Effector CD8-positive, alpha-beta T cell (primary cell): ENCODE measurements at regions not wholly inside any gene's neighbourhood (a gene's known extent, or its start where the extent isn't known, plus 50 kb on each side); places are given as distances from the start of the nearest gene placed in this dataset.
"Not testable (repeated sequence)": the region's sequence is repeated elsewhere in the genome, so short reads cannot be mapped to it uniquely, and the experiment has no call there.

Experiments
- DNase-seq: peaks from one replicate; lab custom pipeline; 2025; lab: John Stamatoyannopoulos, UW

DNA sequence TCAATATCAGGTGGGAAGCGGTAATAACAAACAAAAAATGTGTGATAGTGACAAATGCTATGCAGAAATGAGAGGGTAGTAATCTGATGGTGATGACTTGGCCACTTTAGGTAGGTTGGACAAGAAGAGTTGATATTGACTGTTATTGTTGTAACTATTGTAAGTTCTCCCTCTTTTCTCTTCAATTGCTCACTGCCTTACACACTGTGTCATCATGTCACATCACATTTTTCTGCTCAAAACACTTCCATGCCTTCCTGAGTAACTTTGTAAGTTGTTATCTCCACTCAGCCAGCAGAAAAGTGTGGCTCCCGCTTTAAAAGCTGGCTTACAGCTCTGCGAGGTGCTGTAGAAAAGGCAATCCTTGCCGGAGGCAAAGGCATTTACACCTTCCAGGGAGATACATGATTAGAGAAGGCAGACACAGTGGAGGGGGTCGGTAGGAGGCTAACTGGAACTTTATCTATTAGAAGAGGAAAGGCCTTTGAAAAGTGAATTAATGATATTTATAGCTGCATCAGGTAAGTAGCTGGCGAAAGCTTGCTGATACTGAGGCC, 85.2 kb upstream of the CLINT1 start:
- no peak for DNase-seq

DNA sequence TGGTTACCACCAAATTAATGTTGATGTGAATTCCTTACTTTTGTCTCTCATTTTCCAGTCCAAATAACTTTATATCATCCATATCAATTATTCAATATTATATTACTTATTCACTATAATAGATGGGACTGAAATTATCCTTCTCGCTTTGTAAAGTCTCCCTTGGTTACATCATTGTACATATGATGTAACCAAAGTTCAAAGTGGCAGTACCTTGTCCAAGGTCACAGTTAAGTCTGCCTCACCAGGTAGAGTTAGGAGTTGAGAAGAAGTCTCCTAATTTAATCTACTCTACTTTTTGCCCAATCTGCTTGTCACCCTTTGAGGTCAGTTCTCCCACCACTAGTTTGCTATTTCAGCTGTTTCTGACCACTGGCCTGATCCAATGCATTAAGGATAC, 83.7 kb upstream of the CLINT1 start:
- no peak for DNase-seq

DNA sequence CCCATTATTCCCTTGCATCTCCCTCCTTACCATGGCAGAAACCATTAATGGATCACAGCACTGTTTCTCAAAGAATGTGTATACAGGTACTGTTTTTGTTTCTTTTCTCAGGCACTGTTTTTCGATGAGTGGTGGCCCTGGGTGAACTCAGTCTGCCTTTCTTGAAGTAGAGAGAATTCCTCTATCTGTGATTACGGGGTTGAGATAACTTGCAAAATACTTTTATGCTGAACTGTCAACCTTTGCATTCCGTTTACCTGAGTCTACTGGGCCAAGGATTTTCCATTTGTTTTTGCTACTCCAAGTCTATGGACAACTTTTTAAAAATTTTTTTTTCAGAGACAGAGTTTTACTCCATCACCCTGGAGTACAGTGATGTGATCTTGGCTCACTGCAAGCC, 82.7 kb upstream of the CLINT1 start:
- no peak for DNase-seq

DNA sequence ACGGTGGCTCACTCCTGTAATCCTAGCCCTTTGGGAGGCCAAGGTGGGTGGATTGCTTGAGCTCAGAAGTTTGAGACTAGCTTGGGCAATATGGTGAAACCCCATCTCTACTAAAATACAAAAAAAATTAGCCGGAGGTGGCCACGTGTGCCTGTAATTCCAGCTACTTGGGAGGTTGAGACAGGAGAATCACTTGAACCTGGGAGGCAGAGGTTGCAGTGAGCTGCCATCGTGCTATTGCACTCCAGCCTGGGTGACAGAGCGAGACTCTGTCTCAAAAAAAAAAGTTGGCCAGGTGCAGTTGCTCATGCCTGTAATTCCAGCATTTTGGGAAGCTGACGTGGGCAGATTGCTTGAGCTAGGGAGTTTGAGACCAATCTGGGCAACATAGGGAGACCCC, 79.2 kb upstream of the CLINT1 start:
- not testable (repeated sequence) for DNase-seq

DNA sequence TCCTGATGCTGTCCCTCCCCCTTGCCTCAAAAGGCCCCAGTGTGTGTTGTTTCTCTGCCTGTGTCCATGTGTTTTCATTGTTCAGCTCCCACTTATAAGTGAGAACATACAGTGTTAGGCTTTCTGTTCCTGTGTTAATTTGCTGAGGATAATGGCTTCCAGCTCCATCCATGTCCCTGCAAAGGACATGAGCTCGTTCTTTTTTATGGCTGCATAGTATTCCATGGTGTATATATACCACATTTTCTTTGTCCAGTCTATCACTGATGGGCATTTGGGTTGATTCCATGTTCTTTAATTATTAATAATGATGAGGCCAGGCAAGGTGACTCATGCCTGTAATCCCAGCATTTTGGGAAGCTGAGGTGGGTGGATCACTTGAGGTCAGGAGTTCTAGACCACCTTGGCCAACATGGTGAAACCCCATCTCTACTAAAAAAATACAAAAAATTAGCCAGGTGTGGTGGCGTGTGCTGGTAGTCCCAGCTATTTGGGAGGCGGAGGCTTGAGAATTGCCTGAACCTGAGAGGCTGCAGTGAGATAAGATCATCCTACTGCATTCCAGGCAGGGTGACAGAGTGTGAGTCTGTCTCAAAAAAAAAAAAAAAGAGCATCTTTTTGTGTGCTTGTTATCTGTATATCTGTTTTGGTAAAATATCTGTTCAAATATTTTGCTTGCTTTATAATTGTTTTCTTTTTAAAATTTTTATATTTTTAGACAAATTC, 78.0 kb upstream of the CLINT1 start:
- DNase-seq: not testable (repeated sequence)

DNA sequence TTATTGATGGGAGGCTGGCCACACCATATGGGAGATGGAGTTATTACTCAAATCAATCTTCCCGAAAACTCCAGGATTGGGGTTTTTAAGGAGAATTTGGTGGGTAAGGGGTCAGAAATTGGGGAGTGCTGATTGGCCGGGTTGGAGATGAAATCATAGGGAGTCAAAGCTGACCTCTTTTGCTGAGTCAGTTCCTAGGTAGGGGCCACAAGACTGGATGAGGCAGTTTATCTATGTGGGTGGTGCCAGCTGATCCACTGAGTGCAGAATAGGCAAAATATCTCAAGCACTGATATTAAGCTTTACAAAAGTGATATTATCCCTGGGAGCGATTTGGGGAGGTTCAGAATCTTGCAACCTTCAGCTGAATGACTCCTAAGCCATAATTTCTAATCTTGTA, 75.7 kb upstream of the CLINT1 start:
- DNase-seq: no peak

DNA sequence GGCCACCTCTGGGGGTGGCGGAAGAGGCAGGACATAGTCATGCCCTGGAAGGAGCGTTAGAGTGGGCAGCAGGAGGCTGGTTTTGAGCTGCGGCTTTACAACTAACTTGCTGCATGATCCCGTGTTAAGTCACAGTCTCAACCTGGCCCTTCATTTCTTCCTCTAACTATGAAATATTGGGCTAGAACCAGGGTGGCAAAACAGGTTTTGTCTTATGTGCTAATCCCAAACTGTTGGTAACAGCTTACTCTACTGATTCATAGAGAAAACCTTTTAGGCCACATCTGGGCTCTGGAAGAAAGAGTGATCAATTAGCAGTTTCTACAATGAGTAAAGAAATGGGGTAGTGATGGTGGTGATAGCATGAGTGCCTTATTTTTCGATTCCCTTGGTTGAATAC, 74.1 kb upstream of the CLINT1 start:
- no peak for DNase-seq

DNA sequence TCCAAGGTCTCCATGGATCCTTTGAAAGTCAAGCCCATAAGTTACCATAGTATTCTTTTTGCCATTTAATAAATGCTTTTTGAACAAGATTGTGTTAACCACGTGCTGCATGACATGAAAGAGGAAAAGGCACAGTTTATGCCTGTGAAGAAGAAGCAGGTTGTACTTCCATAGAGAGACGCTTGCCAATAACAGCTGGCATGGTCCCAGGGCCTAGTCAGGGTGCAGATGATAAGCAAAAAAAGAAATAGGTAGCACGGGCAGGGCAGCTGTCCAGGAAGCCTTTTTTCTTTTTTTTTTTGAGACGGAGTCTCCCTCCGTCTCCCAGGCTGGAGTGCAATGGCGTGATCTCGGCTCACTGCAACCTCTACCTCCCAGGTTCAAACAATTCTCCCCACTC, 71.8 kb upstream of the CLINT1 start:
- no peak for DNase-seq

DNA sequence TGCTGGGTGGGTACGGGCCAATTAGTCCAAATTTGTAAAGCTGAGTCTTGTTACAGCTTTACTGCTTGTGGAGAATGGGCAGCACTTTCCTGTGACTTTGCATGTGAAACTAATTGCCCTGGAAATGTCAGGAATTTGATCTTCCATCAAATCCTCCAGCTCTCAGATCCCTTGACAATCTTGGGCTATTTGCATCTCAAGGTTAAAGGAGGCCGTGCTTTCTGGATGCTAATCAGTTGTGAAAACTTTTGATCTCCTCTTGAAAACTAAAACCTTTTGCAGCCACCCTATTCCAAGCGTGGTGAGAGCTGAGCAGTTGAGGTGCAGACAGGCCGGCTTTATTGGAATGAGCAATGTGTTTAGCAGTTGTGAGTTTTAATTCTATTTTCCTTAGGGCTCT, 68.0 kb upstream of the CLINT1 start:
- no peak for DNase-seq

DNA sequence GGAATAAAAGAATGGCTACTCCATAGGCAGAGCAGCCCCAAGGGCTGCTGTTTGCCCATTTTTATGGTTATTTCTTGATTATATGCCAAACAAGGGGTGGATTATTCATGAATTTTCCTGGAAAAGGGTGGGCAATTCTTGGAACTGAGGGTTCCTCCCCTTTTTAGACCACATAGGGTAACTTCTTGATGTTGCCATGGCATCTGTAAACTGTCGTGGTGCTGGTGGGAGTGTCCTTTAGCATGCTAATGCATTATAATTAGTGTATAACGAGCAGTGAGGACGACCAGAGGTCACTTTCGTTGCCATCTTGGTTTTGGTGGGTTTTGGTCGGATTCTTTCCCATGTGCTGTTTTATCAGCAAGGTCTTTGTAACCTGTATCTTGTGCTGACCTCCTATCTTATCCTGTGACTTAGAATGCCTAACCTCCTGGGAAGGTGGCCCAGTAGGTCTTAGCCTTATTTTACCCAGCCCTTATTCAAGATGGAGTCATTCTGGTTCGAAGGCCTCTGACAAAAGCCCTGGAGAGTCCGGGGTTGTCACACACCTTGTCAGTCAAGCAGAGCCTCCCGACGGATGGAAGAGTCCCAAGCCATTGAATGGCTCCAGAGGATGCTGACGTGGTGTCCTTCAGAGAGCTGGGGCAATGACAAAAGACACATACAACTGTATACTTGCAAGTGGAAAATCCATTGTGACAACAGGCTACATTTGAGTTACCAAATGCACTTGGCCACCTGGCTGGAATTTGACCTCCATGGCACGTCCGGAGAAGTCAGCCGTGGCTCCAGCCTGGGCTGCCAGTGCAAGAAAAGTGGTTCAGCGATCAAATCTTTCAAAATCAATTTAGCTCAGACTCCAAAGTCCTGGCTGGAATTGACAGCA, 67.1 kb upstream of the CLINT1 start:
- DNase-seq: no peak

DNA sequence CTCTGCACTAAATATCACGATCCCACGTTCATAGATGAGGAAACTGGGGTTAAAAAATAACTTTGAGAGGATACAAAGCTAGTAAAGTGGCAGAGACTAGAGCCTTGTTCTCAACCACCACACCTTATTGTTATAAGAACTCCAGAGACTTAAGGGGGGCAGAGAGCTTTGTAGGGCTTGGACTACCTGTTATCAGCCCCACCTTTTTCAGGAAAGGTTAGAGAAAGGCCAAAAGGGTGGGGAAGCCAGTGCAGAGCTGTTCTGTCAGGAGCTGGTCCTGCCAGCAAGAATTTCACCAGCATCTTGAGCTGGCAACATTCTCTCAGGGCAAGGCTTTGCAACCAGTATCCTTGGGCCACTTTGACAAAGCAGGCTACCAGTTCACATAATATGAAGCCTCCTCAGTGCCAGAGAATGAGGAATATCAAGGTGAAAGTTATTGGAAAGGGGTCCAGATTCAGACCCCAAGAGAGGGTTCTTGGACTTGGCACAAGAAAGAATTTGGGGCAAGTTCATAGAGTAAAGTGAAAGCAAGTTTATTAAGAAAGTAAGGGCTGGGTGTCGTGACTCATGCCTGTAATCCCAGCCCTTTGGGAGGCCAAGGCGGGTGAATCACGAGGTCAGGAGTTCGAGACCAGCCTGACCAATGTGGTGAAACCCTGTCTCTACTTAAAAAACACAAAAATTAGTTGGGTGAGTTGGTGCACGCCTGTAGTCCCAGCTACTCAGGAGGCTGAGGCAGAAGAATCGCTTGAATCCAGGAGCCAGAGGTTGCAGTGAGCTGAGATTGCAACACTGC, 66.2 kb upstream of the CLINT1 start:
- no peak for DNase-seq

DNA sequence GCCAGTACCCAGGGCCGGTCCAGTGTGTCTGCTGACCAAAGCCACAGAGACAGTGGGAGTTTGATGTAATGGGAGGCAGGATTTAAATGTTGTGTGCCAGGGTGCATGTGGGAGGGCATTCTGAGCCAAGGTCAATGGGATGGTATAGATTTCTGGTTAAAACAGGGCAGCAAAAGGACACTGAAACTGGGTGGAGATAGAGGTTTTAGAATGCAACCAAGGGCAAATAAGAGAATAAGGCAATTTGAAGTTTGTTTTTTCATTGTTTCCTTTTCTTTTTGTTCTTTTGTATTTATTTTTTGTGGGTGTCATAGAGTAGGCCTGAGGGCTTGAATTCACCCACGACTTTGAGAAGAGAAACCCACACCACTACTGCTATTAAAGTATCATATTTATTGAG, 65.5 kb upstream of the CLINT1 start:
- no peak for DNase-seq

DNA sequence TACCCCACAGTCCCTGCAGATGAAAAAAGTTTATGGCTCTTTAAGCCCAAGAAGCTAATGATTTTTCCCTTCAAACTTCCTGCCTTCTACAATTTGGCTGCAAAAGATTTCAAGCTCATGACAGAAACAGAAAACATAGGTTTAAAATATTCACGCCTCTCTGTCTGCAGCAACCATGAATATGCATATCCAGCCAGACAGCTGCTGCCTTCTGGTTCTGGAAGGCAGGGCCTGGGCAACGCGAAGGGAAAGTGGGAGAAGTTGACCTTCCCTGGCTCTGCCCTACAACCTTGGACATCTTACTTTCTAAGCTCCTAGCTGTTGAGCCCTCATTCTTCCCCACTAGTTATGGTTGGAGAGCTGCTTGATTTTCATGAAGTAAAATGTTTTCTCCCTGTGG, 64.8 kb upstream of the CLINT1 start:
- no peak for DNase-seq

DNA sequence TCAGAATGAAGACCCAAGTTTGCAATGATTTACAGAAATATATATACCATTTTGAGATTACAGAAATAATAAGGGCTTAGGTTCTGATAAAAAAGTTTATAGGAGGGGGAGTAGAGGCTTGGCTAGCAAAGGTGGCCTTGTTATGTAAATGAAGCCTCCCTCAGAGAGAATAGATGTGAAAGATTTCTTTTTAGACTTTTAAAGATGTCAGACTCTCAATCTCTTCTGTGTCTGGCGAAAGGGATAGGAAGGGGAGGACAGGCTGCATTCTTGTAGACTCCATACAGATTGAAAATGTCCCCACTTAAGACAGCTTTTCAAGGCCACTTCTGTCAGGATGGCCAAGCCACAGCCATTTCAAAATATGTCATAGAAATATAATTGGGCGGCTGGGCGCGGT, 63.1 kb upstream of the CLINT1 start:
- no peak for DNase-seq

DNA sequence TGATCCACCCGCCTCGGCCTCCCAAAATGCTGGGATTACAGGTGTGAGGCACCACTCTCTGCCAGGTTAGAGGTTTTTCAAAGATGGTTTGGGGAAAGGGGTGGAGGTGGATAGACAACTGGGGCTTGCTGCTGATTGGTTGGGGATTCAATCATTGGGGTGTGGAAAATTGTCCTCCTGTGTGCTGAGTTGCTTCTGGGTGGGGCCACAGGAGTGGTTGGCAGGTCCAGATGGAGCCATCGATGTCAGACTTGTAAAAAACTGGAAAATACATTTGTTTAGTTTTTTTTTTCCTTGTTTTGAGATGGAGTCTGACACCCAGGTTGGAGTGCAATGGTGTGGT, 61.9 kb upstream of the CLINT1 start:
- DNase-seq: no peak

DNA sequence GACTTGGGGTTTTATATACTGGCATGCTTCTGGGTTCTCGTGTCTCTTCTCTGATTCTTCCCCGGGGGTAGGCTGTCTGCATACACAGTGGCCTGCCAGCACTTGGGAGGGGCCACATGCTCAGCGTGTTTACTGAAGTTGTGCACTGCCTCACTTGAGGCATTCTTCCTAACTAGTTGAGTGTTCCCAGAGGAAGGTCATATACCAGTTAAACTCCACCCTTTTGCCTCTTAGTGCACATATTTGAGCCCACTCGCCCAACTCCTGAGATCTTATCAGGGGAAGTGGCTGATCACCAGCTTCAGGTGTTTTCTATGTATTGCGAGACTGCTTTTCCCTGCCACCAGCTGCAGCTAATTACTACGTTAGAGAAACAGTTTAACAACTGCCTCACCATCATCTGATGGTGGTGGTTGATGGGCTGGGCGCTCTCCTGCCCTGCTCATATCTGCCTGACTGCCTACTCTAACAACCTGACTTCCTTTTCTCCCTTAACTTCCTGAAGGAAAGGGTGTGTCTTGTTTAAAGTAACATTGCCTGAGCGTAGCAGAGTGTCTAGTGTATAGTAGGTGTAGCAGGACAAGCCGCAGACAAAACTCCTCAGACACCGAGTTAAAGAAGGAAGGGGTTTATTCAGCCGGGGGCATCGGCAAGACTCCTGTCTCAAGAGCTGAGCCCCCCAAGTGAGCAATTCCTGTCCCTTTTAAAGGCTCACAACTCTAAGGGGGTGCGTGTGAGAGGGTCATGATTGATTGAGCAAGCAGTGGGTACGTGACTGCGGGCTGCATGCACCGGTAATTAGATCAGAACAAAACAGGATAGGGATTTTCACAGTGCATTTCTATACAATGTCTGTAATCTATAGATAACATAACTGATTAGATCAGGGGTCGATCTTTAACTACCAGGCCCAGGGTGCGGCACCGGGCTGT, 60.1 kb upstream of the CLINT1 start:
- no peak for DNase-seq

DNA sequence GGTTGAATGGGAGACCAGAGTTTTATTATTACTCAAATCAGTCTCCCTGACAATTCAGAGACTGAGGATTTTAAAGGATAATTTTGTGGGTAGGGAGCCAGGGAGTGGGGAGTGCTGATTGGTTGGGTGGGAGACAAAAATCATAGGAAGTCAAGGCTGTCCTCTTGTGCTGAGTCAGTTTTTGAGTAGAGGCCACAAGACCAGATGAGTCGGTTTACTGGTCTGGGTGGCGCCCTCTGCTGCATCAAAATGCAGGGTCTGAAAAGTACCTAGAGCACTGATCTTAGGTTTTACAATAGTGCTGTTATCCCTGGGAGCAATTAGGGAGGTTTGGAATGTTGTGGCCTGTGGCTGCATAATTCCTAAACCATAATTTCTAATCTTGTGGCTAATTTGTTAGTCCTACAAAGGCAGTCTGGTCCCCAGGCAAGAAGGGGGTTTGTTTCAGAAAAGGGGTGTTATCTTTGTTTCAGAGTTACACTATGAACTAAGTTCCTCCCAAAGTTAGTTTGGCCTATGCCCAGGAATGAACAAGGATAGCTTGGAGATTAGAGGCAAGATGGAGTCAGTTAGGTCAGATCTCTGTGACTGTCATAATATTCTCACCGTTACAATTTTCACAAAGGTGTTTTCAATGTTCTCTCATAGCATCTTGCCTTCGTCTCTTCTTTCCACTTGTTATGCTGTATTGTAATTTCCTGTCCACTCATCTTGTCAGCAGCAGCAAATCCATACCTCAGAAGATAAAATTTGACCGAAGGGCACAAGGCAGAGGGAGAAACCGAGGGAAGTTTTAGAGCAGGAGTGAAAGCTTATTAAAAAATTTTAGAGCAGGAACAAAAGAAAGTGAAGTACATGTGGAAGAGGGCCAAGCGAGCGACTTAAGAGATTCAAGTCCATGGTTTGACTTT, 59.2 kb upstream of the CLINT1 start:
- DNase-seq: peak; percentile 6

DNA sequence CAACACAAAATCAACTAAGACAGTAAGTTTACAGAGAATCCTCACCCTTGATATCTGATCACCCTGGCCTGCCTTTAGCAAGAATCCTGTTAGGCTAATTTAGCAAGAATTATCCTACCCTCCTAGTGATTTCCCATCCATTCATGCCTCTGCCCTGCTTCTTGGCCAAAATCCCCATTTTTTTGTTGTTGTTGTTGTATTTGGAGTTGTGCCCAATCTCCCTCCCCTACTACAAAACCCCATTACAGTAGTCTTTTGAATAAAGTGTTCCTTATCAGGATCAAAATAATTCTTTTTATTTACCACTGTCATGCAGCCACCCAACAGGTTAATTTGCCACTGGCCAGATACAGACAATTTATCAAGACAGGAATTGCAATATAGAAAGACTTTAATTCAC, 58.5 kb upstream of the CLINT1 start:
- no peak for DNase-seq

DNA sequence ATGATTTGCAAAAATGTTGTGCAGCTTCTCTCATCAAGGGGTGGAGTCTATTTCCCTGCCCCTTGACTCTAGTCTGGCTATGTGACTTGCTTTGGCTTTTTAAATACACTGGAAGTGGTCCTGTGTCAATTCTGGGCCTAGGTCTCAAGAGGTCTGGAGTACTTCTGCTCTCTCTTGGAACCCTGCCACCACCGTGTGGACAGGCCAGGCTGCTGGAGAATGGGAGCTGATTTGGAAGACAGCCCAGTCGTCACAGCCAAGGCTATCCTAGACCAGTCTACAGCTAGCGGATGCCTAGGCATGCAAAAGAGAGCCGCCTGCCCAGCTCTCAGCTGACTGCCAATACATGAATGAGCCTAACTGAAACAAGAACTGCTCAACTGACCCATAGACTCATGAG, 56.7 kb upstream of the CLINT1 start:
- DNase-seq: no peak

DNA sequence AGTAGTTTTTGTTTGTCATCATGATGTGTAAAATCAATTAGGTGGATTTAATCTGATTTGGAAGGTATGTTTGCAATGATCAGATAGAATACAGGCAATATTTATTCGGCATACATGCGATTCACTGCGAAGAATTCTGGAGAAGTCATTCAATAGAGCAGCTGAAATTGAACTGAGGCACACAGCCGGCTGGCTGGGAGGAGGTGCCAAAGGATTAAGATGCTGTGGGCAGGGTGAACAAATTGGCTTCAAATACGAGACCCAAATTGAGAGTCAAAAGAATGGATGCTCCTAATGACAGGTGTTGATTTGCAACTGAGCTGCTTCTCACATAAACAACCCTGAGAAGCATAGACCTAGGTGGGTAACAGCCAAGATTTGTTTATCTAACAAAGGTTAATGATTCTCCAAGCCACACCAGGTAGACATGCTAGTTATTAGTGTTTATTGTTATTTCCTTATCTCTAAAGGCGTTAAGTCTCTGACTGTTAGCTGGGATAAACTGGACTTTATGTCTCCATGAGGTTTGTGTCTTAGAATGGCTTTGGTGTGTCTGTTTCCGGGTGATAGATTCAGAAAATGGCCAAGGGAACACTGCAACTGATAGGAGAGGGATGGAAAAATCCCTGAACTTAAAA, 55.3 kb upstream of the CLINT1 start:
- DNase-seq: no peak
